Common myeloid progenitor, CD34-positive (primary cell): ENCODE measurements at regions not wholly inside any gene's neighbourhood (a gene's known extent, or its start where the extent isn't known, plus 50 kb on each side); places are given as distances from the start of the nearest gene placed in this dataset.
A peak's percentile ranks its signal among the peaks of the same experiment; 100 is the strongest.

ENCODE experiments used
- CTCF ChIA-PET: fragments of 350-600 bp; sonication (Branson Sonifier 250); formaldehyde crosslinking; loops from one replicate; lab custom pipeline; 2021; ENCODE audit warnings: antibody characterized with exemption; lab: Charles Lee
- POLR2A ChIA-PET: fragments of 350-600 bp; sonication (Branson Sonifier 250); formaldehyde crosslinking; loops from one replicate; lab custom pipeline; 2021; ENCODE audit warnings: antibody characterized with exemption; lab: Charles Lee
- DNase-seq, 3 donors: peaks; one replicate each; pipeline versions ENCODE4 v3.0.0 to v3.0.0-alpha.2; 2013
- H3K27ac ChIP-seq, 2 experiments: 1 replicate in 1 of 2; 2 replicates in 1 of 2; pipeline ENCODE4 v1.7.0; 2013; ENCODE audit warnings: inconsistent platforms in 2 of 2, low read length in 2 of 2, mild to moderate bottlenecking in 2 of 2, low read depth in 1 of 2, moderate library complexity in 1 of 2; ENCODE audit not compliant: severe bottlenecking in 2 of 2, insufficient read depth in 1 of 2, poor library complexity in 1 of 2
- H3K27me3 ChIP-seq, 5 experiments: replicated peaks in 2 of 5; 1 replicate in 3 of 5; 2 replicates in 2 of 5; pipeline versions ENCODE4 v1.6.1 to v1.7.0; 2013; ENCODE audit warnings: low read length in 4 of 5, mild to moderate bottlenecking in 2 of 5, moderate library complexity in 2 of 5, inconsistent platforms in 1 of 5; ENCODE audit not compliant: insufficient read depth in 5 of 5, control insufficient read depth in 4 of 5
- H3K36me3 ChIP-seq, 4 experiments: 1 replicate in 2 of 4; 2 replicates in 2 of 4; pipeline versions ENCODE4 v1.6.1 to v1.7.0; 2013; ENCODE audit warnings: low read length in 3 of 4, control low read depth in 1 of 4, mild to moderate bottlenecking in 1 of 4; ENCODE audit not compliant: control insufficient read depth in 4 of 4, insufficient read depth in 4 of 4
- H3K4me1 ChIP-seq, 4 experiments: 1 replicate in 3 of 4; 2 replicates in 1 of 4; pipeline versions ENCODE4 v1.6.1 to v1.7.1; 2013; ENCODE audit warnings: low read length in 3 of 4, mild to moderate bottlenecking in 3 of 4, control low read depth in 1 of 4, inconsistent platforms in 1 of 4, moderate library complexity in 1 of 4; ENCODE audit not compliant: control insufficient read depth in 4 of 4, insufficient read depth in 4 of 4; ENCODE audit errors: control extremely low read depth in 1 of 4
- H3K4me3 ChIP-seq, 7 experiments: 1 replicate in 4 of 7; 2 replicates in 3 of 7; pipeline versions ENCODE4 v1.5.1 to v1.7.0; 2013; ENCODE audit warnings: mild to moderate bottlenecking in 7 of 7, low read length in 6 of 7, moderate library complexity in 6 of 7, inconsistent platforms in 2 of 7, low read depth in 2 of 7, control low read depth in 1 of 7; ENCODE audit not compliant: insufficient read depth in 4 of 7, control insufficient read depth in 1 of 7; ENCODE audit errors: extremely low read depth in 1 of 7
- H3K9me3 ChIP-seq, 5 experiments: 1 replicate in 4 of 5; 2 replicates in 1 of 5; pipeline versions ENCODE4 v1.6.1 to v1.7.1; 2013; ENCODE audit warnings: low read length in 4 of 5, mild to moderate bottlenecking in 2 of 5, inconsistent platforms in 1 of 5, low read depth in 1 of 5, moderate library complexity in 1 of 5; ENCODE audit not compliant: control insufficient read depth in 4 of 5, insufficient read depth in 2 of 5; ENCODE audit errors: control extremely low read depth in 1 of 5
- WGBS: methylation state at CpG from one replicate; pipeline ENCODE4 v1.1.5; 2013; ENCODE audit not compliant: insufficient coverage; 5-methylcytosine and 5-hydroxymethylcytosine counted together

DNA sequence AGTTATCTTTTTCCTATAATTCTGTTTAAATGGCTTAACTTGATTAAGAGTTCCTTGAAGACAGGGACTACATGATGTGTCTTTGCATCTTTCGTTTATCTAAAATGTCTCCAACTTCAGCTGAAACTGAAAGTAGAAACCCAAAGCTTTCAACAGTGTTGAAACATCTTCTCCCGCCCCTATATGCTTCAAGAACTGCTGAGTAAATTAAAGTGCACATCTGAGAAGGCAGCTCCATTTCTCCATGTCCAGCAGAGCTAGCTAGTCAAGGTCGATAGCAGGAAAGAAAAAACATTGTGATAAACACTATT lies 185.7 kb upstream of the TBL1X start:
- no peak for DNase-seq
- Histone ChIP-seq H3K4me1 (peaks cover 0 to 8% (median 0%) of the 10 kb centered on the region in 4 experiments), H3K36me3 (no peaks in the 10 kb centered on the region), H3K27me3 (no peaks in the 10 kb centered on the region), H3K4me3 (no peak overlapping the region), H3K27ac (no peak overlapping the region), H3K9me3 (no peaks in the 10 kb centered on the region)
- ChIA-PET POLR2A (no interaction called here), CTCF (no interaction called here)
- 83% methylated on average over 3 of the region's 3 CpGs for WGBS

GRCh38 chrX:9280831-9281230 lies 184.0 kb upstream of the TBL1X start:
- H3K36me3 ChIP-seq = no peaks in the 10 kb centered on the region
- ChIA-PET CTCF (no interaction called here), POLR2A (no interaction called here)
- H3K27ac ChIP-seq = no peak overlapping the region
- peaks cover 0 to 8% (median 0%) of the 10 kb centered on the region in 4 experiments for H3K4me1 ChIP-seq
- DNase-seq = no peak
- WGBS = 100% methylated on average over 5 of the region's 6 CpGs
- H3K27me3 ChIP-seq = no peaks in the 10 kb centered on the region
- H3K9me3 ChIP-seq = no peaks in the 10 kb centered on the region
- H3K4me3 ChIP-seq = no peak overlapping the region

GRCh38 chrX:9282325-9282724 lies 182.5 kb upstream of the TBL1X start:
- no peak for DNase-seq
- Histone ChIP-seq H3K4me3 (no peak overlapping the region), H3K27ac (no peak overlapping the region), H3K36me3 (no peaks in the 10 kb centered on the region), H3K4me1 (peaks cover 0 to 8% (median 0%) of the 10 kb centered on the region in 4 experiments), H3K27me3 (peaks cover 0 to 5% (median 0%) of the 10 kb centered on the region in 5 experiments), H3K9me3 (no peaks in the 10 kb centered on the region)
- ChIA-PET CTCF (no interaction called here), POLR2A (no interaction called here)
- WGBS = 25% methylated on average over 1 of the region's 2 CpGs

DNA sequence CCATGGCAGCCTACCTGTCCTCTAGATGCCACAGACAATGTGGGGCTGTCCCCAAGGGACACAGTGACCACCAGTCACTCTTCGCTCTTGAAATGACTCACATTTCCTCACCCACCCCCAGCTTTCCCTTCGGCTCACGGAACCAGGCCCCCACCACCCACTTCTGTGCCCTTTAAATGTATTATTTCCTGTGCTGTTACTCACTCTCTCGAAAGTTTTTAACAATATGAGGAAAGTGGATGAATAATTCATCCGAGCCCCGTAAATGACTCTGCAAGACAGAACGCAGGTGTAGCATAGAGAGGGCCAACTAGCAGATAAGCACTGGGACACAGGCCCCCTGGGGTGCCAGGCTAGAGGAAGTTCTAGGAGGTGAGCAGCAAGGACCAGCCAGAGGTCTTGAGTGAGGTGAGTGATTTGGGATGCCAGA lies 179.5 kb upstream of the TBL1X start:
- H3K4me1 ChIP-seq = peaks cover 0 to 8% (median 0%) of the 10 kb centered on the region in 4 experiments

GRCh38 chrX:9286234-9286633 lies 178.6 kb upstream of the TBL1X start:
- no peaks in the 10 kb centered on the region for H3K9me3 ChIP-seq
- 95% methylated on average over 2 of the region's 3 CpGs for WGBS
- POLR2A ChIA-PET = no interaction called here
- H3K27ac ChIP-seq = no peak overlapping the region
- no peak overlapping the region for H3K4me3 ChIP-seq
- peaks cover 0 to 8% (median 0%) of the 10 kb centered on the region in 4 experiments for H3K4me1 ChIP-seq
- CTCF ChIA-PET = no interaction called here
- H3K27me3 ChIP-seq = peaks cover 0 to 22% (median 2%) of the 10 kb centered on the region in 5 experiments
- no peaks in the 10 kb centered on the region for H3K36me3 ChIP-seq
- no peak for DNase-seq

More for the DNA sequence above, 179.5 kb upstream of the TBL1X start:
- peak in 2 of 3 donors; percentile 18 to 24 for DNase-seq
- CTCF ChIA-PET = no interaction called here
- 57% methylated on average over 3 of the region's 7 CpGs for WGBS
- H3K27me3 ChIP-seq = peaks cover 0 to 13% (median 0%) of the 10 kb centered on the region in 5 experiments
- H3K9me3 ChIP-seq = no peaks in the 10 kb centered on the region
- no peaks in the 10 kb centered on the region for H3K36me3 ChIP-seq
- no peak overlapping the region for H3K27ac ChIP-seq
- POLR2A ChIA-PET = no interaction called here
- no peak overlapping the region for H3K4me3 ChIP-seq

- Histone ChIP-seq H3K4me3 (peak overlapping the region in 1 of 7 experiments; percentile 1), H3K36me3 (no peaks in the 10 kb centered on the region), H3K27me3 (peaks cover 0 to 63% (median 10%) of the 10 kb centered on the region in 5 experiments), H3K27ac (no peak overlapping the region), H3K9me3 (no peaks in the 10 kb centered on the region), H3K4me1 (no peaks in the 10 kb centered on the region)
- ChIA-PET POLR2A (no interaction called here), CTCF (no interaction called here)
- DNase-seq = peak in 1 of 3 donors; percentile 7
- 10% methylated on average over 15 of the region's 22 CpGs for WGBS
These were observed 173.2 kb upstream of the TBL1X start for GRCh38 chrX:9291629-9292028.

- 18% methylated on average over 15 of the region's 18 CpGs for WGBS
These were observed 171.8 kb upstream of the TBL1X start for GRCh38 chrX:9293051-9293496.

More at GRCh38 chrX:9293051-9293496, 171.8 kb upstream of the TBL1X start:
- ChIA-PET POLR2A (no interaction called here), CTCF (no interaction called here)
- no peak for DNase-seq
- Histone ChIP-seq H3K36me3 (no peaks in the 10 kb centered on the region), H3K4me3 (no peak overlapping the region), H3K27me3 (peaks cover 0 to 66% (median 10%) of the 10 kb centered on the region in 5 experiments), H3K27ac (no peak overlapping the region), H3K9me3 (no peaks in the 10 kb centered on the region), H3K4me1 (no peaks in the 10 kb centered on the region)
